ENCODE measurements at regions not wholly inside any gene's neighbourhood (a gene's known extent, or its start where the extent isn't known, plus 50 kb on each side); places are given as distances from the start of the nearest gene placed in this dataset.
A peak's percentile ranks its signal among the peaks of the same experiment; 100 is the strongest.

GRCh38 chr16:79677799-79678530 lies 77.4 kb upstream of the MAF start:
- peak; percentile 6 for DNase-seq

GRCh38 chr16:79673635-79674034 lies 73.1 kb upstream of the MAF start:
- no peak for DNase-seq

GRCh38 chr16:79672524-79672923 lies 72.0 kb upstream of the MAF start:
- DNase-seq: no peak

DNA sequence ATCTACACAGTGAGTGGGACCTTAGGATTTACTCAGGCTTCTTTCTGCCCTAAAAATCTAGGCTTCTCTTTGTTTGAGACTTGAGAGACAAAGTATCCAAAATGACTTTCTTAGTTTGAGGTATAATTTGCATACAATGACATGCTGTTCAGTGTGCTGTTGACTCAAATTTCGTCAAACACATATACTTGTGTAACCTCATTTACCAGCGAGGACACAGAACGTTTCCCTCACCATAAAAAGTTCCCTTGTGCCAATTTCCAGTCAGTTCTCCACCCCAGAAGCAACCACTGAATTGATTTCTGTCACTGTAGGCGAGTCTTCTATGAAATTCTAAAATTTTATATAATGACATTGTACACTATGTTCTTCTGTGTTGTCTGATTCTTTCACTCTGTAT lies 68.0 kb upstream of the MAF start:
- DNase-seq: no peak

- no peak for DNase-seq
Observed at GRCh38 chr16:79665970-79666369, 65.4 kb upstream of the MAF start.

DNA sequence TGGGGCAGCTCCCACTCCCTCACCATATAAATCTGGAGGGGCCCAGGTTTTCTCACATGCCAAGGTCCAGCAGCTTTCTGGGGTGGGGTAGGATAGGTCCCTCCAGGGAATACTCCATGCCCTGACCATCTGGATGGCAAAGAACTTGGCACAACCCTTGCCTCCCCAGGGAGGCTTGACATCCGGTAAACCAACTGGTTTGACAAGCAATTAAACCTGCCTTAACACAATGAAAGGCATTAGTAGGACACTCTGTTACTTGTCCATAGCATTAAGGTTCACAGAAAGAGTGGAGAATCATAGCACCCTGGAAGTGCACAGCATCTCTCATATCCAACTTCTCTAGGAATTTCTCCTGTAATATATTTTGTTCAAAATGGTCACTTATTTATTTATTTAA lies 63.9 kb upstream of the MAF start:
- DNase-seq: peak; percentile 15

DNA sequence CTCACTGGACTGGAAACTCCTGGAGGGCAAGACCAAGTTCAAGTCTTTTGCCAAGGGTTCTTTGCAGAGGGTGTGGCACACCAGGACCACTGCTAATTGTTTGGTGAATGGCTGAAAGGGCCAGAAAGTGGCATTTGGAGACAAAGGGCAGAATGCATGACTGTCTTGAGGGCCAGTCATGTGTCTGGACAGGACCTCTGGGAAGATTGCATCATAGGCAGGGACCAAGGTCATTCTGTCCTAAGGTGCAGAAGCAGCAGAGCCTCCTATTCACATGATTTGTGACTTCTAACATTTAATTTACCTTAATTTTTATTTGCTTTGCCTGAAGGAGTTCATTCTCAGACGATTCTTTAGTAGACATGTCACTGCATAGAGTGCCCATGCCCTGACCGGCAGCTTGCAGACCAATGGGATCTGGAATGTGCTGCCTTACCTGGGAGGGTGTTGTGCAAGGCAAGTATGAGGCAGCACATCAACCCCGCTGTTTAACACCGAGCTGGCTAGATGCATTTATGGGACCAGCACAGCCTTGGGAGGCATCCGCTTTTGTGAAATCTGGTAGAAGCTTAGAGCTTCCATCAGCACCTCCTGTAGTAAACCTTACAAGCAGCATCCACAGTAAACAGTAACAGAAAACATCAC lies 62.3 kb upstream of the MAF start:
- DNase-seq: no peak

- no peak for DNase-seq
Observed at GRCh38 chr16:79662122-79662521, 61.6 kb upstream of the MAF start.

DNA sequence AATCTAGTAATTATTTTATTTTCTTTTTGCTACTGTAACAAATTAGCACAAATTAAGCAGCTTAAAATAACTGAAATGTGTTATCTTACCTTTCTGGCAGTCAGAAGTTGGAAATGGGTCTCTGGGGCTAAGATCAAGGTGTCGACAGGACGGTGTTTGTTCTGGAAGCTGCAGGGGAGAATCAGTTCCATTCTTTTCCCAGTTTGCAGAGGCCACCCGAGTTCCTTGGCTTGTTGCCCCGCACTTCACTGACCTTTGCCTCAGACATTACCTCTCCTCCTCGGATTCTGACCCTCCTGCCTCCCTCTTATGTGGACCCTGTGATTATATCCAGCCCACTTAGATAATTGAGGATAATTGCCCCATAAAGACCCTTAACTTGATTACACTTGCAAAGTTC lies 61.0 kb upstream of the MAF start:
- no peak for DNase-seq

DNA sequence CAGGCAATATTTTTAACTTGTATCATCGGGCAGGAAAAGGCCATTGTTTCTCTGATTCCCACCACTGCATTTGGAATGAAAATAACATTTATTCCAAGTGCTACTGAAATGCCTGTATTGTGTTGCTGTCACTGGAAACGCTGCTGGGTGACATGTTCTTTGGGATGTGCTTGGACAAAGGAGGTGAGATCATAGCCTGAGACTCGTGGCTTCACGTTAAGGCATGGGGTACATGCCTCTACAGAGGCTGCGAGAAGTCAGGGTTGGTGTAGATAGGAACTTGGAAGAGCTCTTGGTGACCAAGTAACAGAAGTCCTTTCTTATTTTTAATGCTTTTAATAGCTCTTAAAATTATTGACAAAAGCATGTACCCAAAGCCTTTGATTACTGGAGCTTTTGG lies 58.8 kb upstream of the MAF start:
- no peak for DNase-seq

DNA sequence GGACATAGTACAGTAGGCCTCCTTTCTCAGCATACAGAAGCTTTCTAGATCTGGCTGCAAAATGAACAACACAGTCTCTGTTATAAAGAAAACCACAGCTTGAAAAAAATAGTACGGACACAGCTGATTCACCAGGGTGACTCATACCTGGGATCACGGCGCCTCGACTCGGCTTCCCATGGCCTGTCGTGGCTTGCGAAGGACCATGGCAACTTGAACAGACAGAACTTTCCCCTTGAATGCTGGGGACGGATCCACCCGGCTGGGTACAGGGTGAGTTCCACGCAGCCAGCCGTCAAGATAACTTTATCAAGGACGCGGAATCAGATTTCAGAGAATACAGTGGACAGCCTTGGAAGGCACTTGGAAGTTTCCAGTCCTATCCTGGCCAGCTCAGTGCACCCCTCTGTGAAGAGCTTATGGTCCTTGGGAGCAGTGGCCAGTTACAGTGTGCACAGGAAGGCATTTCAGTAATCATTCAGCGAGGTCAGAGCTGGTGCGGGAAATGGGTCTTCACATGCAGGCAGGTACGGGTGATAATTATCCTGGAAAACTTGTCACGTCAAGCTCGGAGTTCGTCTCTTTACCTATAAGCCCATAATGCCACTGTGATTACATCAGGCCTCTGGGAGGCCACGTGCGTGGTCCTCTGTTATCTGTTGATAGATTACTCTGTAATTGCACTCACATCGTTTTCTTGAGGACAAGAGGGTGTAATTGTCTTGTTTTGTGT lies 57.9 kb upstream of the MAF start:
- DNase-seq: peak; percentile 78

DNA sequence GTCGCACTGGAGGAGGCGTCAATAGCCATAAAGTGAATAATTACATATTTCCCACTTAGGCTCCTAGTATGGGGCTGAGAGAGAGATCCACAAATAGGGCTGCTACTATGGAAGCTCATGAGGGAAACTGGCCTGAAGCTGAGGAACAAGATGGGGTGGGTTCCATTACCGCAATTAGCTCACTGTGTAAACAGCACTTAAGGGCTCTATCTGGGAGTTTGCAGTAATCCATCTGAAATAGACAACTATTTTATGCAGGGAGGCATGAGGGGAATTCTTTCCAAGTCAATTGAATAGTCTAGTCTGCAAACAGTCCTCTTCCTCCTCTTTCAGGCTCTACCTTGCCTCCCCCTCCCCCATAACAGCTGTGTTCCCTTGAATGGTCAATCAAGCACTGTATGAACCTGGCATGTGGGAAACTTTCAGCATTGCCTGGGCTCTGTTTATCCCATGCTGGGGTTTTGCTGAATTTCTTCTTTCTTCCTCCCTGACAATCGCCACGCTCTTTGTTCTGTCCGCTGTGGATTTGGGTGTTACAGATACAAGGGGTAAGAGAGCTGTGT lies 56.1 kb upstream of the MAF start:
- peak; percentile 97 for DNase-seq

GRCh38 chr16:79653373-79653891 lies 52.9 kb upstream of the MAF start:
- DNase-seq: no peak

DNA sequence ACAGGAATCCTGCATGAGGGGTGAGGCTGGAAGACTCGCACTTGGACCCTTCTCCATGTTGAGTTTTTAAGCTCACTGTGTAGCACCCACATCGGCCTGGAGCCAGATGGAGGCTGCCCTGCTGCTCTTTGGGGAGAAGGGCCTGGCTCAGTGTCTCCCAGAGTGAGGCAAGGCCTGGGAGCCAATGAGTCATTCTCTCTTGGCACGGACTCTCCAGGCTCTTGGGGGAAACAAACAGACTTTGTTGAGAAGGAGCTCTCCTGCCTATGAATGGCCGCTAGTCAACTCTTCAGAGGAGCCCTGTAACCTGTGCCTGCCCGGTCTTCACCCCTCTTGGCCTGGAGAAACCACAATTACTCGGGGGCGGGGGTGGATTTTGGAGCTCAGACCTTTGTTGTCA lies 50.8 kb upstream of the MAF start:
- no peak for DNase-seq

All from NCI-H748 treated with DMSO at 0.1 percent for 48 hours (cell line).